ENCODE measurements at regions not wholly inside any gene's neighbourhood (a gene's known extent, or its start where the extent isn't known, plus 50 kb on each side); places are given as distances from the start of the nearest gene placed in this dataset.
A peak's percentile ranks its signal among the peaks of the same experiment; 100 is the strongest.

- TF ChIP-seq YY1 (IDR thresholded peaks at IDR 0.05; ENCODE audit: low read depth) (no peak), CREB1 (IDR thresholded peaks at IDR 0.05; ENCODE audit: low read depth) (no peak), MAX (IDR thresholded peaks at IDR 0.05) (0 out of 2 replicates have a peak, but pooled peaks have one; percentile 21), CEBPB (IDR thresholded peaks at IDR 0.05) (no peak), NFIC (IDR thresholded peaks at IDR 0.05) (peak; percentile 84), TCF12 (IDR thresholded peaks at IDR 0.05; ENCODE audit: low read depth) (peak; percentile 97), TEAD4 (IDR thresholded peaks at IDR 0.05) (peak; percentile 54), EGR1 (IDR thresholded peaks at IDR 0.05) (no peak), FOXM1 (IDR thresholded peaks at IDR 0.05; ENCODE audit: borderline replicate concordance, low read depth) (peak; percentile 87), RAD21 (IDR thresholded peaks at IDR 0.05; ENCODE audit: low read depth) (no peak), REST (IDR thresholded peaks at IDR 0.05; ENCODE audit: low read depth) (no peak), EP300 (IDR thresholded peaks at IDR 0.05; ENCODE audit: borderline replicate concordance) (peak; percentile 94)
Observed at GRCh38 chr19:27858981-27859581, 1353.9 kb downstream of the UQCRFS1 start.

- TF ChIP-seq CEBPB (IDR thresholded peaks at IDR 0.05) (no peak), TEAD4 (IDR thresholded peaks at IDR 0.05) (no peak), FOXM1 (IDR thresholded peaks at IDR 0.05; ENCODE audit: borderline replicate concordance, low read depth) (no peak), MAX (IDR thresholded peaks at IDR 0.05) (no peak), YY1 (IDR thresholded peaks at IDR 0.05; ENCODE audit: low read depth) (no peak), ZBTB7A (IDR thresholded peaks at IDR 0.05; ENCODE audit: low read depth) (no peak), USF1 (IDR thresholded peaks at IDR 0.05) (no peak)
Observed at GRCh38 chr19:27851543-27852060, 1361.3 kb downstream of the UQCRFS1 start.

- TF ChIP-seq CEBPB (IDR thresholded peaks at IDR 0.05) (no peak), NFIC (IDR thresholded peaks at IDR 0.05) (no peak), FOXM1 (IDR thresholded peaks at IDR 0.05; ENCODE audit: borderline replicate concordance, low read depth) (no peak), TEAD4 (IDR thresholded peaks at IDR 0.05) (no peak), TCF12 (IDR thresholded peaks at IDR 0.05; ENCODE audit: low read depth) (no peak), TAF1 (IDR thresholded peaks at IDR 0.05; ENCODE audit: low read depth) (no peak), ZBTB7A (IDR thresholded peaks at IDR 0.05; ENCODE audit: low read depth) (no peak), YY1 (IDR thresholded peaks at IDR 0.05; ENCODE audit: low read depth) (no peak), REST (IDR thresholded peaks at IDR 0.05; ENCODE audit: low read depth) (no peak), MAX (IDR thresholded peaks at IDR 0.05) (no peak), EP300 (IDR thresholded peaks at IDR 0.05; ENCODE audit: borderline replicate concordance) (no peak), RAD21 (IDR thresholded peaks at IDR 0.05; ENCODE audit: low read depth) (no peak), CREB1 (IDR thresholded peaks at IDR 0.05; ENCODE audit: low read depth) (no peak), USF1 (IDR thresholded peaks at IDR 0.05) (no peak), EGR1 (IDR thresholded peaks at IDR 0.05) (no peak)
Observed at GRCh38 chr19:27851002-27851481, 1361.9 kb downstream of the UQCRFS1 start.

- TF ChIP-seq NFIC (IDR thresholded peaks at IDR 0.05) (no peak), TCF12 (IDR thresholded peaks at IDR 0.05; ENCODE audit: low read depth) (no peak), RAD21 (IDR thresholded peaks at IDR 0.05; ENCODE audit: low read depth) (no peak), USF1 (IDR thresholded peaks at IDR 0.05) (no peak), EP300 (IDR thresholded peaks at IDR 0.05; ENCODE audit: borderline replicate concordance) (no peak), TEAD4 (IDR thresholded peaks at IDR 0.05) (no peak), CEBPB (IDR thresholded peaks at IDR 0.05) (no peak), TAF1 (IDR thresholded peaks at IDR 0.05; ENCODE audit: low read depth) (no peak), EGR1 (IDR thresholded peaks at IDR 0.05) (no peak), CREB1 (IDR thresholded peaks at IDR 0.05; ENCODE audit: low read depth) (no peak), ZBTB7A (IDR thresholded peaks at IDR 0.05; ENCODE audit: low read depth) (no peak), FOXM1 (IDR thresholded peaks at IDR 0.05; ENCODE audit: borderline replicate concordance, low read depth) (no peak), MAX (IDR thresholded peaks at IDR 0.05) (no peak), YY1 (IDR thresholded peaks at IDR 0.05; ENCODE audit: low read depth) (no peak)
Observed at GRCh38 chr19:27846944-27847343, 1366.0 kb downstream of the UQCRFS1 start.

All from Ishikawa (cell line).